ENCODE measurements at regions not wholly inside any gene's neighbourhood (a gene's known extent, or its start where the extent isn't known, plus 50 kb on each side); places are given as distances from the start of the nearest gene placed in this dataset.

- TF ChIP-seq CTCF (IDR thresholded peaks at IDR 0.05) (no peak), POLR2A (IDR thresholded peaks at IDR 0.05) (no peak)
These were observed 330.9 kb upstream of the SHH start for GRCh38 chr7:156143158-156143557.

All from ovary (tissue), 3 donors.